Activated CD8-positive, alpha-beta memory T cell treated with anti-CD3 and anti-CD28 coated beads for 48 hours (primary cell): ENCODE measurements at regions not wholly inside any gene's neighbourhood (a gene's known extent, or its start where the extent isn't known, plus 50 kb on each side); places are given as distances from the start of the nearest gene placed in this dataset.
"Not testable (repeated sequence)": the region's sequence is repeated elsewhere in the genome, so short reads cannot be mapped to it uniquely, and the experiment has no call there.

ENCODE experiments used
- DNase-seq, 3 experiments: peaks; one replicate each; pipeline ENCODE4 v3.0.0-alpha.2; 2020; ENCODE audit warnings: low read depth in 2 of 3, low spot score in 2 of 3

DNA sequence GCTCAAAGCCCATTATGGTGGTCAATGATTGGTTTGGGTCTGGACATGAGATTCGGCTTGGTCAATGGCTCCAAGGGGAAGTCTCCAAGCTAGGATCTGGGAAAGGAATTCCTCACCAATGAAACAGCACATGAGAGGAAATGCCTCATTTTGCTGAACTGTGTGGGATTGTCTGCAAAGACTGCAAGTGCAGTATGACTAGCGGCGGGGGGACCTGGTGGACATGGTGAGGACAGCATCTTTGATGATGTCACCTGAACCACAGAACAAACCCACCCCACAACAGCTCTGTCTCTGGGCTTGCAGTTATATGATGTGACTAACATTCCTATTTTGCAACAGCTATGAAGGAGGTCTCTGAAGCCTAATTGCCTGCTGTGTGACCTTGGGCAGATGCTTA, 50.6 kb upstream of the NKD1 start:
- no peak for DNase-seq

DNA sequence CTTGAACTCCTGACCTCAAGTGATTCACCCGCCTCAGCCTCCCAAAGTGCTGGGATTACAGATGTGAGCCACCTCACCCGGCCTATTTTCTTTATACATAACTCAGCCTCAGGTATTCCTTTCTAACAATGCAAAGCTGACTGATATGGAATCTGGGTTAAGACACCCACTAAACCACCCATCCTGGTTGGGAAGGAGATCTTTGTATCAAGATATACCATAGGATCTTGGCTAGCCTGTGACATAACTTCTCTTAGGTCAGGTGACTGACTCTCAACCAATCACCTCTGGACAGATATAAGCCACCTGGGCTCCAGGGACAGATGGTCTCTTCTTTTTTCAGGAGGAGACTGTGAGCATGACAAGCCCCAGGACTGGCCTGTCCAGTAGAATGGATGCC, 51.2 kb upstream of the NKD1 start:
- DNase-seq, result no peak

GRCh38 chr16:50495673-50496072, 52.5 kb upstream of the NKD1 start:
- no peak for DNase-seq

GRCh38 chr16:50494501-50495491, 53.4 kb upstream of the NKD1 start:
- DNase-seq, result no peak

DNA sequence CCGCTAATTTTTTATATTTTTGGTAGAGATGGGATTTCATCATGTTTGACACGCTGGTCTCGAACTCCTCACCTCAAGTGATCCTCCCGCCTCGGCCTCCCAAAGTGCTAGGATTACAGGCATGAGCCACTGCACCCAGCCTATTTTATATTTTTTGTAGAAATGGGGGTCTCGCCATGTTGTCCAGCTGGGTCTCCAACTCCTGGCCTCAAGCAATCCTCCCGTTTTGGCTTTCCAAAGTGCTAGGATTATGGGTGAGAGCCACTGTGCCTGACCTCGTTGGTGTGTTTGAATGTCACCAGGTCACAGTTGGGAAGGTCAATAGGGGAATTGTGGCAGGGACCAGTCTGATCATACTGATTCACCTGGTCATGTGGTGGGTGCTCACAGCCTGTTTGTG, 56.7 kb upstream of the NKD1 start:
- DNase-seq, result no peak

- DNase-seq, result no peak
These were observed 57.4 kb upstream of the NKD1 start for GRCh38 chr16:50490828-50491227.

DNA sequence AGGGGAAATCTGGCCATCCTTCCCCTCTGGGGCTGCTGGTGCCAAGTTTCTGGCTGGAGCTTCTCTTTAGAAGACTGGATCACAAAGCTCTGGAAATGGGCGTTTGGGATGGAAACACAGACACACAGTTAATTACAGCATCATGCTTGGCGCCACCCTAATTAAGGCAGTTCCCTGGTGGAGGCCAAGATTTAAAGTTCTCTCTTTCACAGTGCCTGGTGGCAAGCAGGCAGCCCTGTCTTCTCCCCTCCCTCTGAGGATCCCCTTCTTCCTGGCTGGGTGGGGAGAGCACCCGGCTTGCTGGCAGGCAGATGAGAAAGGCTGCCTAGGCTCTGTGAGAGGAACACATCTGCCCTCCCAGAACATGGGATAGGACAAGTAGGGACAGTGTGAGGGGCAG, 59.0 kb upstream of the NKD1 start:
- no peak for DNase-seq

- no peak for DNase-seq
These were observed 60.7 kb upstream of the NKD1 start for GRCh38 chr16:50487528-50487927.

GRCh38 chr16:50486162-50486561, 62.0 kb upstream of the NKD1 start:
- not testable (repeated sequence) for DNase-seq

DNA sequence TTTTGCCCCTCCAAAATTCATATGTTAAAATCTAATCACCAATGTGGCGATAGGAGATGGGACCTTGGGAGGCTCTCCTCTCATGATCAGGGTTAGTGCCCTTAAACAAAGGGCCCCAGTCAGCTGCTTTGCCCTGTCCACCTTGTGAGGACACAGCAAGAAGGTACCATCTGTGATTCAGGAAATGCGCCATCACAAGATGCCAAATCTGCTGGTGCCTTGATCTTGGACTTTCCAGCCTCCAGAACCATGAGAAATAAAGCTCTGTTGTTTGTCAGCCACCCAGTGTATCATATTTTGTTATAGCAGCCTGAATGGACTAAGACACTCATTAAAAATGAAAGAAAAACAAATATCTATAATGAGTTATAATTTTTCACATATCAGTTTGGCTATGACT, 63.0 kb upstream of the NKD1 start:
- DNase-seq, result no peak

DNA sequence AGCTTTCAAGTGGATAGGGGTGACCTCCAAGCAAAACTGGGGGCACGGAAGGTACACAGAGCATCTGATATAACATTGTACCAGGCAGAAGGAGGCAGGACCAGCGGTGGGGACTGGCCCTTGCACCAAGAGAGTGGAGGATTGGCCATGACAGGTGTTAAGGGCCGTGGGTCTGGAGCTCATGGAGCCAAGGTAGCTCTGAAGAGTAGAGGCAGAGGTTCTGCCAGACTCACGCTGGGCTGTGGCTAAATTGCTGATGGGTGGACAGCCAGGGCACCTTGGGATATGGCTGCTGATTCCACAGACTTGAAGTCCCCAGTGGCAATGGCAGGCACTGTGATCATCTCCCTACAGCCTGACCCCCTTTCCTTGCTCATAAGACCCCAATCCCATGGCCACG, 65.9 kb upstream of the NKD1 start:
- DNase-seq, result no peak

DNA sequence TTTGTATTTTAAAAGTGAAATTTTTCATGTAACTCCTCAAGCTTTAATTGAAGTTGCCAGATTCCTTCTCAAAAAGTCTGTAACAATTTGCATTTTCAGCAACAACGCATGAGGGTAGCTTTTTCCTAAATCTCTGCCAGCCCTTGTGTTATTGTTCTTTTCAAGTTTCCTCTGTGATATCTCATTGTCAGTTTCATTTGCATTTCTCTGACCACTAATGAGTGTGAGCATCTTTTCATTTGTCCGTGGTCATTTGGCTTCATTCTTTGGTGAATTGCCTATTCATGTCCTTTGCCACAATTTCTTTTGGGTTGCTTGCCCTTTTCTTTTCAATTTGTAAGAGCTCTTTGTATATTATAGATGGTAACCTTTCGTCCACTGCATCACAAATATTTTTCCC, 68.0 kb upstream of the NKD1 start:
- no peak for DNase-seq

- no peak for DNase-seq
These were observed 68.4 kb upstream of the NKD1 start for GRCh38 chr16:50479771-50480170.

- DNase-seq, result no peak
These were observed 69.4 kb upstream of the NKD1 start for GRCh38 chr16:50478773-50479149.

- DNase-seq, result no peak
These were observed 70.0 kb upstream of the NKD1 start for GRCh38 chr16:50478075-50478772.

GRCh38 chr16:50476486-50477255, 71.5 kb upstream of the NKD1 start:
- DNase-seq, result no peak

DNA sequence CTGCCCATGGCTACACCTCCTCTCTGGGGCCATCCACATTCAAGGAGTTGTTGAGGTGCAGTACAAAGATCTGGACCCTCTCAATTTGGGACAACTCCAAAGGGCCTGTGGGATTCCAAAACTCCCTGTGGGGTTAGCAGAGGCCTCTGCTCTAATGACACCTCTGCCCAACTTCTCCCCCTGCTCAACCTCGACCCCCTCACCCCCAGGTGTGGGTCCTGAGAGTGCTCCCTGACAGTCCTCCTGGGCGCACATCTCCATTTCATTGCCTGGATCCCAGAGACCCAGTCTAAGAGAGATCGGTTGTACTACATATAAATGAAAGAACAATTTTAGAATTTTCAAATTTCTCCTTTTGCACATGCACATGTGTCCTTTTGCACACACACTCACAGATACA, 73.0 kb upstream of the NKD1 start:
- DNase-seq, result no peak

DNA sequence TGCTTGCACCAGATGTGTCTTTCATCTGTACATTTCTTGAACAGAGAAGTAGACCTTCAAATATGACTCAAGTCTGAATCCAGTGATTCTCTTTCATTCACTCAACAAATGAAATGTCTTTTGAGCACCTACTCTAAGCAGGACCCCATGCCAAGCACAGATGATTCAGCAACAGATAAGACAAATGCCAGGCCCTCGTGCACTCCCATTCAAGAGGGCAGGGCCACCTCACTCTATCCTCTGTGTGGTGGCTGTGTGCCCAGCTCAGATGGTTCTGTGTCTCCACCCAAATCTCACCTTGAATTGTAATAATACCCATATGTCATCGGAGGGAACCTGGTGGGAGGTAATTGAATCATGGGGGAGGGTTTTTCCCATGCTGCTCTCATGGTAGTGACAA, 74.1 kb upstream of the NKD1 start:
- DNase-seq, result no peak

GRCh38 chr16:50473356-50473945, 74.7 kb upstream of the NKD1 start:
- DNase-seq, result no peak

- no peak for DNase-seq
These were observed 75.7 kb upstream of the NKD1 start for GRCh38 chr16:50472472-50472871.

DNA sequence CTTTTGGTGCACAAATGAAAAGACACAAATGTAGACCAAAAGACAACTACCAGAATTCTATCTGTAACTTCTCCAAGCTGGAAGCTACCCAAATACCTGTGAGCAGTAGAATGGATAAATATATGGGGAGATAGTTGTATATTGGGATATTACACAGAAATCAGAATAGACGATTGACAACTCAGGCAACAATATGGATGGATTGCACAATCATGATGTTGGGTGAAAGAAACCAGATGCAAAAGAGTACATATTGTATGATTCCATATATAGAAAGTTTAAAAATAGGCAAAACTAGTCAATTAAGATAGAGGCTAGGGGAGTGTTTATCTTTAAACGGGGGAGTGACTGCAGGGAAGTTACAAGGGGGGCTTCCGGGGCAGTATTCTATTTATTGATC, 77.5 kb upstream of the NKD1 start:
- DNase-seq, result no peak
